GM12874 (cell line): ENCODE measurements at regions not wholly inside any gene's neighbourhood (a gene's known extent, or its start where the extent isn't known, plus 50 kb on each side); places are given as distances from the start of the nearest gene placed in this dataset.

ENCODE experiments used
- TF ChIP-seq, protein P1 (sequence below): IDR thresholded peaks from 2 replicates; pipeline ENCODE4 v1.5.1; 2011; ENCODE audit warnings: low read depth, mild to moderate bottlenecking, control low read depth, low read length, moderate library complexity; ENCODE audit not compliant: insufficient read depth

DNA sequence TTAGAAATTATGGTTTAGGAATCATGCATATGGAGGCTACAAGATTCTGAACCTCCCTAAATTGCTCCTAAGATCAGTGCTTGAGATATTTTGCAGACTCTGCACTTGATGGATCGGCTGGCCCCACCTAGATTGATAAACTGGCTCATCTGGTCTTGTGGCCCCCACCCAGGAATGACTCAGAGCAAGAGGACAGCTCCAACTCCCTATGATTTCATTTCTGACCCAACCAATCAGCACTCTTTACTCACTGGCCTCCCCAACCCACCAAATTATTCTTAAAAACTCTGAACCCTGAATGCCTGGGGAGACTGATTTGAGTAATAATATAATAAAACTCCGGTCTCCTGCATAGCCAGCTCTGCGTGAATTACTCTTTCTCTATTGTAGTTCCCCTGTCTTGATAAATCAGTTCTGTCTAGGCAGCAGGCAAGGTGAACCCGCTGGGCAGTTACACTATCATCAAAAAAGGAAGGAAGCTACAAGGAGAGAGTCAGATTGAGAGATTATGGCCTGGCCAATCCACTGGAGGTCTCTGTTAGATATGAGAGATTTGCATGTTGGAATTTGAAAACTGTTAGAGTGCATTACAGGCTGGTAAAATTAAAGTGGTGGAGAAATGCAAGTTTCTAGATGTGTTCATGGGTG lies 245.8 kb downstream of the CSNK2A3 start:
- TF ChIP-seq, protein P1, sequence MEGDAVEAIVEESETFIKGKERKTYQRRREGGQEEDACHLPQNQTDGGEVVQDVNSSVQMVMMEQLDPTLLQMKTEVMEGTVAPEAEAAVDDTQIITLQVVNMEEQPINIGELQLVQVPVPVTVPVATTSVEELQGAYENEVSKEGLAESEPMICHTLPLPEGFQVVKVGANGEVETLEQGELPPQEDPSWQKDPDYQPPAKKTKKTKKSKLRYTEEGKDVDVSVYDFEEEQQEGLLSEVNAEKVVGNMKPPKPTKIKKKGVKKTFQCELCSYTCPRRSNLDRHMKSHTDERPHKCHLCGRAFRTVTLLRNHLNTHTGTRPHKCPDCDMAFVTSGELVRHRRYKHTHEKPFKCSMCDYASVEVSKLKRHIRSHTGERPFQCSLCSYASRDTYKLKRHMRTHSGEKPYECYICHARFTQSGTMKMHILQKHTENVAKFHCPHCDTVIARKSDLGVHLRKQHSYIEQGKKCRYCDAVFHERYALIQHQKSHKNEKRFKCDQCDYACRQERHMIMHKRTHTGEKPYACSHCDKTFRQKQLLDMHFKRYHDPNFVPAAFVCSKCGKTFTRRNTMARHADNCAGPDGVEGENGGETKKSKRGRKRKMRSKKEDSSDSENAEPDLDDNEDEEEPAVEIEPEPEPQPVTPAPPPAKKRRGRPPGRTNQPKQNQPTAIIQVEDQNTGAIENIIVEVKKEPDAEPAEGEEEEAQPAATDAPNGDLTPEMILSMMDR = no peak

DNA sequence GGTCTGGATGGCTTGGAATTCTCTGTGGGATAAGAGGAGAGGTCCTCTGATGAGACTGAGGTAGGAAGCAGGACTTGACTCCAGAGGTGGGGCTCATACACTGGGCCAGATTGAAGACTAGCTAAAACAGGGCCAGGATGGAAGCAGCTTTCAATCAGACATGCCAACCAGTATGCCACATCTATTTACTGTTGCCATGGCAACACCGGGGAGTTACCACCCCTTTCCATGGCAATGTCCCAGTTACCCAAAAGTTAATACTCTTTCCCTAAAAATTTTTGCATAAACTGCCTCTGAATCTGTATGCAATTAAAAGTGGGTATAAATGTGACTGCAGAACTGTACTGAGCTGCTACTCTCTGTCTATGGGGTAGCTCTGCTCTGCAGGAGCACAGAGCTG lies 247.5 kb upstream of the ZBED5 start:
- TF ChIP-seq, protein P1 = no peak

DNA sequence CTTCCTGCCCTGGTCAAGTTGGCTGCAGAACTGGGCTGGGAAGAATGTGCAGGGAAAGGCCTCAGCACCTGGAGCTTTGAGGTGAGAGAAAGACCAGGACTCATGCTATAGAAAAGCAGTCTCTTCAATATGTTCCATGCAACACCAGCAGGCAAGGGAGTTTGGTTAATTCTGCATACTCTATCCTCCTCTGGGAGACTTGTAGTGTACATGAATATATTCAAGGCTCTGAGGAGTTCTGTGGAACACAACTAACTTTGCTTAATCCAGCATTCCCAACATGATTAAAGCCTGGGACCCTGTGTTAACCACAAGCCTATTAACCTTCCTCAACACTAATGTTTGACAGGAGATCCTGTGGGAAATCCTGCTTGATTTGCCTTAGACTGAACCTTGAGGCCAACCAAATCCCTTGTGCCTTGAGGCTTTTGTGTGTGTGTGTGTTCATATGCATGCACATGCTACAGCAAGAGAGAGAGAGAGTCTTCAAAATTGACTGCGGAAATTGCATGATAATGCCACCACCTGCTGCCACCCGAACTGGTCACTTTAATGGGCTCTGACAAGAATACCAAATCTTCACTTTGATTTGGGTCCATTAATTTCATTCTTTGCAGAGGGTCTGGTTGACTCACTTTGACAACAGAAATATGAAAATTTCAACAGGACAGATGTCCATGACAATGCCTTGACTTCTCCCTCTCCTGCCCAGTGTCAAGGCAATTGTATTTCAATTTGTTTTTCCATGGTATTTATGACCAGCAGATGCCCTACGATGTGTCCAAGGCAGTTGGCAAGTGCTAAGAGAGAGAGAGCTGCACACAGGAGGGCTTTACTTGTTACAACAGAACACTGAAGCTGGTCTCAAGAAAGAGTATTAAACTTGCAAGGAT lies 238.2 kb upstream of the ZBED5 start:
- TF ChIP-seq, protein P1 = no peak

DNA sequence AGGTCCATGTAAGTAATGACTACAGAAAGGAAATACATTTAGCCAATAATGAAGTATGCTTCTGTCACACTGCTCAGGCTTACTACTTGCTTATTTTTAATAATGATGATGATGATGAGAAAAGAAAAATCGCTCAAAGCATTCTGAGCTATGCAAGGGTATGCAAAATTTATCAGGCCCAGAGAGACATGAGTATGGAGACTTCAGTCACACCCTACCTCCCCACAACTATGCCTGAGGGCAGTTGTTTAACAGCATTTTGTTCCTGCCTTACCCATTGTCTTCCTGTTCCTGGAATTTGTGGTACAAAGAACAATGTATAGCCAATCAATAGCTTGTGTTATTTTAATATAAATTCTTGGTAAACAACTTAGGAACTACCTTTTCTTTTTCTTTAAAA lies 232.6 kb upstream of the ZBED5 start:
- TF ChIP-seq, protein P1 = no peak

DNA sequence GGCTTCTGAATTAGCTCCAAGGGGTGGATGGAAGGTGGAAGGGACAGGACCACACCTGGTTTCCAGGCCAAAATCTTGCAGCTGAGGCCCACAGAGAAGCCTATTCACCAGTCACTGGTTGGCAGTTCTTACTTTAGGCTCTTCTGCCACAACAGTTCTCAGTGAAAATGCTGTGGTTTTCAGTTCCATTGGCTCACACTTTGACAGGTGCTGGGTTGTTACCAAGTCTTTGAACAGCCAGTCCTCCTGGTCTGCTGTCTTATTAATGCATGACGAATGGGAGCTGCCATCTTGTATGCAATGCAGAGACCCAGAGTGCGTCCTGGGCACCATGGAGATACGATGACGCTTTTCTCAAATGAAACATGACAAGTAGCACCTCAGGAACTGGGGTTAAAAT lies 232.0 kb upstream of the ZBED5 start:
- TF ChIP-seq, protein P1 = no peak

DNA sequence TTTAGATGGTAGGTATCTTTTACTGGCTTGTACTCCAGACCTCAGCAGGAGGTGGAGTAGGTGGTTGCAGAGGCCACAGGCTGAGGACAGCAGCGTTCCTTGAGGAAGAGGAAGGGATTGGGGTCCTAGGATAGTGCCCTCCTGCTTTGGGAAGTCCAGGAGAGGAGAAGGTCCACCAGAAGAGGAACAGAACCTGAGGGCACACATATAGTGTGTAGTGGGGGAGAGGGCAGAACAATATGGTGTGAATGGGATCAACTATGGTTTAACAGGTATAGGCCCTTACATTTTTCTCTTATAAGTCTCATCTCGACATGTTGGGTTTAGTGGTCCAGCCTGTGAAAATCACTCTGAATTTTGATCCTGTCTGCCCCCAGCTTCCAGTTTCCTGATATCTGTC lies 229.1 kb upstream of the ZBED5 start:
- TF ChIP-seq, protein P1 = no peak

DNA sequence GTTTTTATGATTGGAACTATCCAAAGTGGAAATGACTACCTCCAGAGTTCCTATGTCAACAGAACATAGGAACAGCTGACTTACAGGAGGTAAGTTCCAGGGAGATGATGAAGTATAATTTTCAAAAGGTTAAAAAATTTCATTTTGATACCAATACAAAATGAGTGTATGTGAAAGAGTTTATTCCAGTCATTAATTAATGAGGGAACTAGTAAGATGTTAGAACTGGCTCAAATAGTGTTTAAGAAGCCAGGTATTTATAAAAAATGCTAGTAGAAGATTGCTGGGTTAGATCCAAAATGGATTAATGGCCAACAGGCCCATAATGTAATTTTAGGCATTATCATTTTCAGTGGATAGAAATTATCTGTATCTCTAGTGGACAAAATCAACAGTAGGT lies 227.7 kb upstream of the ZBED5 start:
- TF ChIP-seq, protein P1 = no peak
